ENCODE measurements at regions not wholly inside any gene's neighbourhood (a gene's known extent, or its start where the extent isn't known, plus 50 kb on each side); places are given as distances from the start of the nearest gene placed in this dataset.

DNA sequence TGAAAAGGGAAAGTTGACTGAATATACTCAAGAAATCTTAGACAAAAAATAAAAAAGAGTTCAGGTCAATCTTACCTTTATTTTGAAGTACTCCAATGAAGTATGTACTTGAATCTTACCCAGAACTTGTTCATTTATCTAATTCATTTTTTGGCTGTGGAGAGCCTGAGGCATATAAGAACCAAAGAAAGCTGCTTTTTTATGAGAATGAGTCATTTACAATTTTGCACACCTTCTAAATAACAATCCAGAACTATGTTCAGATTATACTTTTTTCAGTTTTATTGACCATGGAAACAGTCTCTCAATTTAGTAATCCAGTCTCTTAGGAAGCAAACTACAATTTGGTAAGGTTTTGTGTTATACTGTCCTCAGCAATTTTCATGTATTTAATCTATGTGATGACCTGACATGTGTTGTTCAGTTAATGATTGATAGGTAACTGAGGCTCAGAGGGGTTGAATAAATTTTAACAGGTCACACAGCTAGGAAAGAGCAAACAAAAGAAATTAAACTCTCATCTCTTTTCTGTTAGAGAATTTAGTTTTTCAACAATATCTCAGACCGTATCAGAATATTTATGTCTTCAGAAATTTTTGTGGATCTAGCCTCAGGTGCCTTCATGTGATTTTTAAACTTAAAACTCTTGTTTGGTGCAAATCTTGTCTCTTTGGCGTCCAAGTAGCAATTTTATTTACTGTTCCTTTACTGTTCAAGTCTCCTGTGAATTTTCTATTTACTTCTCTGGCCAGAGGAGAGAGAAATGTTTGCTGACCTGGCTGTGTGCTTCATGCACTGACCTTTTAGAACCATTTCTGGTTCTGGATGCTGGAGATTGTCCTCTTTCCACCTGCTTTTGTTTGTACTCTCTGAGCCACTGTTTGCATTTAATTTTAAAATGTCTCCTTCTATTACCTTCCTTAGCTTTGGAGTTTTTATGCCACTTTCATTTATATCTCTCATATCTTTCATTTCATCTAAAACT lies 1453.4 kb downstream of the STIM2 start:
- Histone ChIP-seq H3K4me2 (no peak overlapping the region), H2AFZ (no peak overlapping the region), H3K4me3 (no peak overlapping the region), H4K20me1 (replicated peaks; ENCODE audit: insufficient read depth) (no peaks in the 10 kb centered on the region), H3K9me2 (ENCODE audit: insufficient read depth) (no peaks in the 10 kb centered on the region), H3K27me3 (ENCODE audit: insufficient read depth) (no peaks in the 10 kb centered on the region), H3K36me3 (ENCODE audit: insufficient read depth) (no peaks in the 10 kb centered on the region), H3F3A (replicated peaks; ENCODE audit: low read depth) (no peaks in the 10 kb centered on the region), H3K27ac (ENCODE audit: low read depth) (no peak overlapping the region), H3K79me2 (replicated peaks; ENCODE audit: insufficient read depth) (no peaks in the 10 kb centered on the region), H3K4me1 (ENCODE audit: insufficient read depth) (no peaks in the 10 kb centered on the region)
- ATAC-seq (no peak), DNase-seq (ENCODE audit: low spot score) (no peak)
- Mint-ChIP-seq H3K27ac (no peak overlapping the region), H3K9me3 (peaks cover 3% of the 10 kb centered on the region; the same call in 1 of the 3 replicates), H3K36me3 (ENCODE audit: low read depth) (peaks cover 2% of the 10 kb centered on the region; the same call in 1 of the 3 replicates), H3K4me1 (no peaks in the 10 kb centered on the region), H3K4me3 (no peak overlapping the region), H3K27me3 (ENCODE audit: insufficient read depth, low read depth, poor library complexity) (no peaks in the 10 kb centered on the region)
- TF ChIP-seq, protein P1, sequence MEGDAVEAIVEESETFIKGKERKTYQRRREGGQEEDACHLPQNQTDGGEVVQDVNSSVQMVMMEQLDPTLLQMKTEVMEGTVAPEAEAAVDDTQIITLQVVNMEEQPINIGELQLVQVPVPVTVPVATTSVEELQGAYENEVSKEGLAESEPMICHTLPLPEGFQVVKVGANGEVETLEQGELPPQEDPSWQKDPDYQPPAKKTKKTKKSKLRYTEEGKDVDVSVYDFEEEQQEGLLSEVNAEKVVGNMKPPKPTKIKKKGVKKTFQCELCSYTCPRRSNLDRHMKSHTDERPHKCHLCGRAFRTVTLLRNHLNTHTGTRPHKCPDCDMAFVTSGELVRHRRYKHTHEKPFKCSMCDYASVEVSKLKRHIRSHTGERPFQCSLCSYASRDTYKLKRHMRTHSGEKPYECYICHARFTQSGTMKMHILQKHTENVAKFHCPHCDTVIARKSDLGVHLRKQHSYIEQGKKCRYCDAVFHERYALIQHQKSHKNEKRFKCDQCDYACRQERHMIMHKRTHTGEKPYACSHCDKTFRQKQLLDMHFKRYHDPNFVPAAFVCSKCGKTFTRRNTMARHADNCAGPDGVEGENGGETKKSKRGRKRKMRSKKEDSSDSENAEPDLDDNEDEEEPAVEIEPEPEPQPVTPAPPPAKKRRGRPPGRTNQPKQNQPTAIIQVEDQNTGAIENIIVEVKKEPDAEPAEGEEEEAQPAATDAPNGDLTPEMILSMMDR (conservative IDR thresholded peaks at IDR 0.05; ENCODE audit: low read depth in 2 of 2) = no peak
- TF ChIP-seq STAT1 (IDR thresholded peaks at IDR 0.05; ENCODE audit: unreplicated experiment) (no peak), ZNF331 (CRISPR knock-in tag; IDR thresholded peaks at IDR 0.05; ENCODE audit: low read depth) (no peak), EZH2 (IDR thresholded peaks at IDR 0.05; ENCODE audit: low read depth, unreplicated experiment) (no peak), CREB1 (CRISPR knock-in tag; IDR thresholded peaks at IDR 0.05; ENCODE audit: low read depth) (no peak), ZNF114 (CRISPR knock-in tag; IDR thresholded peaks at IDR 0.05) (no peak), NANOG (IDR thresholded peaks at IDR 0.05; ENCODE audit: borderline replicate concordance) (no peak), EZH2phosphoT487 (IDR thresholded peaks at IDR 0.05; ENCODE audit: unreplicated experiment) (no peak), POLR2AphosphoS5 (IDR thresholded peaks at IDR 0.05; ENCODE audit: low read depth) (no peak), JUNB (IDR thresholded peaks at IDR 0.05; ENCODE audit: unreplicated experiment) (no peak)
- TF ChIP-seq, protein P2, sequence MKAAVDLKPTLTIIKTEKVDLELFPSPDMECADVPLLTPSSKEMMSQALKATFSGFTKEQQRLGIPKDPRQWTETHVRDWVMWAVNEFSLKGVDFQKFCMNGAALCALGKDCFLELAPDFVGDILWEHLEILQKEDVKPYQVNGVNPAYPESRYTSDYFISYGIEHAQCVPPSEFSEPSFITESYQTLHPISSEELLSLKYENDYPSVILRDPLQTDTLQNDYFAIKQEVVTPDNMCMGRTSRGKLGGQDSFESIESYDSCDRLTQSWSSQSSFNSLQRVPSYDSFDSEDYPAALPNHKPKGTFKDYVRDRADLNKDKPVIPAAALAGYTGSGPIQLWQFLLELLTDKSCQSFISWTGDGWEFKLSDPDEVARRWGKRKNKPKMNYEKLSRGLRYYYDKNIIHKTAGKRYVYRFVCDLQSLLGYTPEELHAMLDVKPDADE (IDR thresholded peaks at IDR 0.05) = no peak
- TF ChIP-seq, protein P3, sequence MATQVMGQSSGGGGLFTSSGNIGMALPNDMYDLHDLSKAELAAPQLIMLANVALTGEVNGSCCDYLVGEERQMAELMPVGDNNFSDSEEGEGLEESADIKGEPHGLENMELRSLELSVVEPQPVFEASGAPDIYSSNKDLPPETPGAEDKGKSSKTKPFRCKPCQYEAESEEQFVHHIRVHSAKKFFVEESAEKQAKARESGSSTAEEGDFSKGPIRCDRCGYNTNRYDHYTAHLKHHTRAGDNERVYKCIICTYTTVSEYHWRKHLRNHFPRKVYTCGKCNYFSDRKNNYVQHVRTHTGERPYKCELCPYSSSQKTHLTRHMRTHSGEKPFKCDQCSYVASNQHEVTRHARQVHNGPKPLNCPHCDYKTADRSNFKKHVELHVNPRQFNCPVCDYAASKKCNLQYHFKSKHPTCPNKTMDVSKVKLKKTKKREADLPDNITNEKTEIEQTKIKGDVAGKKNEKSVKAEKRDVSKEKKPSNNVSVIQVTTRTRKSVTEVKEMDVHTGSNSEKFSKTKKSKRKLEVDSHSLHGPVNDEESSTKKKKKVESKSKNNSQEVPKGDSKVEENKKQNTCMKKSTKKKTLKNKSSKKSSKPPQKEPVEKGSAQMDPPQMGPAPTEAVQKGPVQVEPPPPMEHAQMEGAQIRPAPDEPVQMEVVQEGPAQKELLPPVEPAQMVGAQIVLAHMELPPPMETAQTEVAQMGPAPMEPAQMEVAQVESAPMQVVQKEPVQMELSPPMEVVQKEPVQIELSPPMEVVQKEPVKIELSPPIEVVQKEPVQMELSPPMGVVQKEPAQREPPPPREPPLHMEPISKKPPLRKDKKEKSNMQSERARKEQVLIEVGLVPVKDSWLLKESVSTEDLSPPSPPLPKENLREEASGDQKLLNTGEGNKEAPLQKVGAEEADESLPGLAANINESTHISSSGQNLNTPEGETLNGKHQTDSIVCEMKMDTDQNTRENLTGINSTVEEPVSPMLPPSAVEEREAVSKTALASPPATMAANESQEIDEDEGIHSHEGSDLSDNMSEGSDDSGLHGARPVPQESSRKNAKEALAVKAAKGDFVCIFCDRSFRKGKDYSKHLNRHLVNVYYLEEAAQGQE (IDR thresholded peaks at IDR 0.05; ENCODE audit: unreplicated experiment) = no peak
